ENCODE measurements at regions not wholly inside any gene's neighbourhood (a gene's known extent, or its start where the extent isn't known, plus 50 kb on each side); places are given as distances from the start of the nearest gene placed in this dataset.

DNA sequence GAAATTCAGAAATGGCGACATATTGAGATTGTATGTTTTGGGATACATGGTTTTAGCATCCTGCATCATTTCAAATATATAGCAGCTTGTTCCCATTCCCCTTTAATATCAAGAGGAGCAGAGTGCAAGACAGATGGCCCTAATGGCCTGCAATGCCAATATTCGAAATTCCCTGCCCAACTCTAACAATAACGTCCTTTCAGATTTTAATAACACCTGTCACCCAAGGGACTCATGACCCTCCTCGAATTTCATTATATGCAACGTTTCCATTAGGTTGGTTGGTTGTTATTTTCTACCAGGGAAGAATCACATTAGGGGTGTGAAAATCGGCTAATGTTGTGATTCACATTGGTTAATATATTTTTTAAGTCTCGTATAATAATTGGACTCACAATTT is 170.0 kb downstream of the TNFSF13B start:
- no peaks in the 10 kb centered on the region for H3K36me3 Mint-ChIP-seq (ENCODE audit: low read depth)
- ChIA-PET POLR2A (no interaction called here), CTCF (no interaction called here)
- DNase-seq (no peak), ATAC-seq (no peak)
- no peak overlapping the region for H3K4me3 Mint-ChIP-seq
- no peak overlapping the region for H3K27ac Mint-ChIP-seq
- intact Hi-C loops (cut with DNase I, micrococcal nuclease), result no loop called here
- peaks cover 5% of the 10 kb centered on the region for H3K27me3 Mint-ChIP-seq
- H3K9me3 Mint-ChIP-seq (ENCODE audit: low read depth), result peaks cover under 1% of the 10 kb centered on the region
- H3K4me1 Mint-ChIP-seq, result no peaks in the 10 kb centered on the region

DNA sequence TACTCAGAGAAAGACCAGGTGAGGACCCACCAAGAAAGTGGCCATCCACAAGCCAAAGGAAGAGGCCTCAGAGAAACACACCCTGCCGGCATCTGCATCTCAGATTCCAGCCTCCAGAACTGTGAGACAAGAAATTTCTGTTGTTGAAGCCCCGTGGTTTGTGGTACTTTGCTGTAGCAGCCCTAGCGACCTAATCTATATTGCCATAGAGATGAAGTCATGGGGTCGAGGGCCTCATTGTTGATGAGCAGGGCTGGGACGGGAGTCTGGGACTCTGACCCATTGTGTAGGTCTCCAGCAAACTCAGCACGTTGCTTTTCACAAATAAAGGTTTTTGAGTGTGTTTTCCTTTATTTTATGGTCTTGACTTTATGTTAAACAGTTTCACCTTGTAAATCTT is 174.9 kb downstream of the TNFSF13B start:
- ChIA-PET CTCF (no interaction called here), POLR2A (no interaction called here)
- ATAC-seq (no peak), DNase-seq (no peak)
- intact Hi-C loops (cut with DNase I, micrococcal nuclease), result no loop called here
- H3K4me3 Mint-ChIP-seq, result no peak overlapping the region
- H3K27me3 Mint-ChIP-seq, result peaks cover 2% of the 10 kb centered on the region
- H3K9me3 Mint-ChIP-seq (ENCODE audit: low read depth), result no peaks in the 10 kb centered on the region
- H3K36me3 Mint-ChIP-seq (ENCODE audit: low read depth), result no peaks in the 10 kb centered on the region
- H3K27ac Mint-ChIP-seq, result no peak overlapping the region
- H3K4me1 Mint-ChIP-seq, result no peaks in the 10 kb centered on the region

DNA sequence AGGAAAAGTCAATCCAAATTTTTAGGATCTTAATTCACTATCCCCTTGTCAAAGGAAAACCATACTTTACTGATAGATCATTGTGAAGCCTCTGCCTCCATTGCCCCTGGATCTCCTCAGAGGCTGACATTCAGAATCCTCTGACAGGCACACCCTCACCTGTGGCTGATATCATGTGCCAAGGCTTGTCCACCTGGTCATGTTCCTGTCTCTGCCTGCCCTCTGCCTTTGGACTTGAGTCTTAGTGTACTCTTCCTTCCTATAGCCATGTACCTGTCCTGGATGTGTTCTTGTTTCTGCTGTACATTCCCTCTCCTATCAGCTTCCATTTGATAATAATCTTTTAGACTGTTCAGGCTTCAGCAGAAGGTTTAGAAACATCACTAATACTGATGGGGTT is 179.4 kb downstream of the TNFSF13B start:
- Mint-ChIP-seq H3K4me1 (no peaks in the 10 kb centered on the region), H3K4me3 (no peak overlapping the region), H3K27ac (no peak overlapping the region), H3K36me3 (ENCODE audit: low read depth) (no peaks in the 10 kb centered on the region), H3K9me3 (ENCODE audit: low read depth) (peaks cover 2% of the 10 kb centered on the region), H3K27me3 (peaks cover 2% of the 10 kb centered on the region)
- CTCF ChIA-PET, result no interaction called here
- no peak for ATAC-seq
- POLR2A ChIA-PET, result no interaction called here
- DNase-seq, result no peak
- intact Hi-C loops (cut with DNase I, micrococcal nuclease), result no loop called here

DNA sequence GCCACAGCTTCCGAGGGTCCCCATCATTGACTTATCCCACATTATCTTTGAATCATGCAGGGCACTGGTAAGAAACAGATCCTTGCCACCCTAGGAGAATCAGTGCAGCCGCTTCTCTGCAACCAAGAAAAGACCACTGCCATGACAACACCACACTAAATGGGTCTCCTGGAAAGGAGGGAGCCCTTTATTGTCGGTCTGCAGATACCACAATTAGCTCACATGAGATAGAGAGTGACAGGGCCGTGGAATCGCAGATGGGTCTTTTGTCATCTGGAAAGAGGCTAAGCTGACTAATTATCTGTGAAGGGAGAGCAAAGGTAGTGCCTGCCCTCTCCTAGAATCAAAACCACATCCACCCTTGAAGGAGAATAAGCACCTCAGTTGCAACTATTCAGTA is 178.3 kb upstream of the MYO16 start:
- POLR2A ChIA-PET, result no interaction called here
- no peaks in the 10 kb centered on the region for H3K4me1 Mint-ChIP-seq
- H3K9me3 Mint-ChIP-seq (ENCODE audit: low read depth), result peaks cover 2% of the 10 kb centered on the region
- H3K27me3 Mint-ChIP-seq, result peaks cover 2% of the 10 kb centered on the region
- no peaks in the 10 kb centered on the region for H3K36me3 Mint-ChIP-seq (ENCODE audit: low read depth)
- intact Hi-C loops (cut with DNase I, micrococcal nuclease), result no loop called here
- CTCF ChIA-PET, result no interaction called here
- DNase-seq, result no peak
- H3K27ac Mint-ChIP-seq, result no peak overlapping the region
- ATAC-seq, result no peak
- H3K4me3 Mint-ChIP-seq, result no peak overlapping the region

DNA sequence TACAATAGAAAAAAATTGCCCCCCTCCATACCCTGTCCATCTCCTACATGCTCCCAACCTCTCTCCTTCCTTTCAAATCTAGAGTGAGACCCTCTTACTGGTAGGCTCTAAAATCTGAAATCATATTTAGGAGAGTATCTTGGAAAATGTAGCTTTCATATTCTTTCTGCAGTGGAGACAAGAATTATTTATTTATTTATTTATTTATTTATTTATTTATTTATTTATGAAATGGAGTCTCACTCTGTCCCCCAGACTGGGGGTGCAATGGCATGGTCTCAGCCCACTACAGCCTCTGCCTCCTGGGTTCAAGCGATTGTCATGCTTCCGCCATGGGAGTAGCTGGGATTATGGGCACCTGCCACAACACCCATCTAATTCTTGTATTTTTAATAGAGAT is 174.1 kb upstream of the MYO16 start:
- no peaks in the 10 kb centered on the region for H3K4me1 Mint-ChIP-seq
- intact Hi-C loops (cut with DNase I, micrococcal nuclease), result no loop called here
- CTCF ChIA-PET, result no interaction called here

DNA sequence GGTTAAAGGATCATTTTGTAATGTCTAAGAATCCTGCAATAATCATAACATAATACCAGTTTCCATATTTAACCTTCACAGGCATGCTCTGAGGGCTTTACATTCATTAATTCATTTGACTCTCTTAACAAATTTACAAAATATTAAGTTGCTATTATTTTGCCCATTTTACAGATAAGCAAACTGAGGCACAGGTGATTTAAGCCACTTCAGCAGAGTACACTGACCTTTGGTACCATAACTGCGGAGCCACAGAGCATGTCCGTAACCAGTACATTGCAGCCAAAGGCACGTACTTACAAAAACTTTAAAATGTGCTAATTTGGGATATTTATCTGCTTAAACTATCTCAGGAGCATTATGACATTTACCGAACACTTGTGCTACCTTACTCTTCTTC is 169.4 kb upstream of the MYO16 start:
- DNase-seq (no peak), ATAC-seq (no peak)
- POLR2A ChIA-PET, result no interaction called here
- Mint-ChIP-seq H3K27me3 (peaks cover 3% of the 10 kb centered on the region), H3K4me3 (no peak overlapping the region), H3K9me3 (ENCODE audit: low read depth) (peaks cover 4% of the 10 kb centered on the region), H3K27ac (no peak overlapping the region), H3K4me1 (peaks cover 3% of the 10 kb centered on the region), H3K36me3 (ENCODE audit: low read depth) (no peaks in the 10 kb centered on the region)
- intact Hi-C loops (cut with DNase I, micrococcal nuclease), result no loop called here
- CTCF ChIA-PET, result interaction anchor here (0.6 kb wide), 1 partner anchor 810 kb away, joined by 5 read pairs; no protein-coding TSS in a partner anchor

More for the DNA sequence above, 174.1 kb upstream of the MYO16 start:
- POLR2A ChIA-PET, result no interaction called here
- H3K9me3 Mint-ChIP-seq (ENCODE audit: low read depth), result peaks cover 6% of the 10 kb centered on the region
- peaks cover 1% of the 10 kb centered on the region for H3K27me3 Mint-ChIP-seq
- no peaks in the 10 kb centered on the region for H3K36me3 Mint-ChIP-seq (ENCODE audit: low read depth)
- no peak overlapping the region for H3K4me3 Mint-ChIP-seq
- ATAC-seq, result no peak
- H3K27ac Mint-ChIP-seq, result no peak overlapping the region
- DNase-seq, result no peak

DNA sequence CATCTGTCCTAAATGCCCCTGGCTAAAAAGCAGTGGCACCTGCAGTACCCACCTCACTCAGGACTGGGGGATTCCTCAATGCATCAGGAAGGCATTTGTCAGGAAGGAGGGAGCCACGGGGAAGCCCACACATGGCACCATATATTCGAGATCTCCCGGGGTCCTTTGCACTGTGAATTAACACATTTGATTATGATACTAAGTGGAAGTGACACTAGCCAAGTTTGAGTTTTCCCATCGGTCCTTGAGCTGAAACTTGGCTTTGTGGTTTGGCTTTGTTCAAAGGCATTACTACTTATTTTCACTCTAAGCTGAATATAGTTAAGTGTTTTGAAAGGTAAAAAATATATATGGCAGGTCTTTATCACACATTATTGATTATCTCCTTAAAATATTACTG is 168.7 kb upstream of the MYO16 start:
- intact Hi-C loops (cut with DNase I, micrococcal nuclease), result no loop called here
- H3K27ac Mint-ChIP-seq, result no peak overlapping the region
- H3K27me3 Mint-ChIP-seq, result peaks cover 3% of the 10 kb centered on the region
- DNase-seq (no peak), ATAC-seq (no peak)
- H3K4me1 Mint-ChIP-seq, result peaks cover 3% of the 10 kb centered on the region
- no peak overlapping the region for H3K4me3 Mint-ChIP-seq
- no peaks in the 10 kb centered on the region for H3K36me3 Mint-ChIP-seq (ENCODE audit: low read depth)
- ChIA-PET POLR2A (no interaction called here), CTCF (interaction anchor here (0.6 kb wide), 1 partner anchor 50 kb away, joined by 3 read pairs; no protein-coding TSS in a partner anchor)
- peaks cover 4% of the 10 kb centered on the region for H3K9me3 Mint-ChIP-seq (ENCODE audit: low read depth)

DNA sequence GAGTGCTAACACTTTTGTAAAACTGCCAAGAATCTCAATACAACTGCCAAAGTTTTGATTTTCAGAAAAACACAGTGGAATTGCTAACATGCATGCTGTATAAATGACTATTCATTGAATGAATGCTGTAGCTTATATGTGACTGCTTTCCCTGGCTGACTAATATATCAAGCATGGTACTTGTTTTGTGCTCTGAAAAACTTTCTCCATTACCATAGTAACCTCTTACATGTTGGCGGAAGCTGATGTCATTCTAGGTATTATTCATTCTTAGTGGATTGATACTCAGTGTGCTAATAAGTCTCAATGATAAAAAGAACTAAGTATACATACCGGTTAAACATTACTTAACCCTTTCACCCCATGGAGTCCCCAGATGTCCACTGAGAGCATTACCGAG is 166.1 kb upstream of the MYO16 start:
- no peaks in the 10 kb centered on the region for H3K36me3 Mint-ChIP-seq (ENCODE audit: low read depth)
- peaks cover 3% of the 10 kb centered on the region for H3K4me1 Mint-ChIP-seq
- peaks cover 3% of the 10 kb centered on the region for H3K27me3 Mint-ChIP-seq
- peaks cover 1% of the 10 kb centered on the region for H3K9me3 Mint-ChIP-seq (ENCODE audit: low read depth)
- H3K27ac Mint-ChIP-seq, result no peak overlapping the region
- intact Hi-C loops (cut with DNase I, micrococcal nuclease), result no loop called here
- DNase-seq (no peak), ATAC-seq (peak; percentile 80)
- no peak overlapping the region for H3K4me3 Mint-ChIP-seq
- ChIA-PET CTCF (no interaction called here), POLR2A (interaction anchor here (0.6 kb wide), 1 partner anchor 132 kb away, joined by 3 read pairs; no protein-coding TSS in a partner anchor)

DNA sequence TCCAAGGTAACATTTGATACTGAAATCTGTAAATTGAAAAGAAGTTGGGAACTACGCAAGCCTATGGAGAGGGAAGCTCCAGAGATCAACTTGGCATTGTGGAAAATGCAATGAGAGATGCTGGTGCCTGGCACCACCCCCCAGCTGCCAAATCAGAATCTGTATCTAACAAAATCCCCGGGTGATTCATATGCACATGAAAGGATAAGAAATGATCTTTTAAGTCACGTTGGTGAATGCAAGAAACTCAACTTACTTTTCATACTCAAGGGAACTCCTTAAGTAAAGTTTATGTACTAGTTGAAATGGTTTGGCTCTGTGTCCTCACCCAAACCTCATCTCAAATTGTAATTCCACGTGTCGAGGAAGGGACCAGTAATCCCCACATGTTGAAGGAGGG is 158.5 kb upstream of the MYO16 start:
- Mint-ChIP-seq H3K9me3 (ENCODE audit: low read depth) (peaks cover 1% of the 10 kb centered on the region), H3K27me3 (peaks cover 2% of the 10 kb centered on the region), H3K36me3 (ENCODE audit: low read depth) (peaks cover 5% of the 10 kb centered on the region), H3K4me3 (no peak overlapping the region), H3K27ac (no peak overlapping the region), H3K4me1 (peaks cover 4% of the 10 kb centered on the region)
- ChIA-PET CTCF (interaction anchor here (1.1 kb wide), 1 partner anchor 10 kb away, joined by 4 read pairs; no protein-coding TSS in a partner anchor), POLR2A (no interaction called here)
- no peak for ATAC-seq
- intact Hi-C loops (cut with DNase I, micrococcal nuclease), result no loop called here
- DNase-seq, result no peak

DNA sequence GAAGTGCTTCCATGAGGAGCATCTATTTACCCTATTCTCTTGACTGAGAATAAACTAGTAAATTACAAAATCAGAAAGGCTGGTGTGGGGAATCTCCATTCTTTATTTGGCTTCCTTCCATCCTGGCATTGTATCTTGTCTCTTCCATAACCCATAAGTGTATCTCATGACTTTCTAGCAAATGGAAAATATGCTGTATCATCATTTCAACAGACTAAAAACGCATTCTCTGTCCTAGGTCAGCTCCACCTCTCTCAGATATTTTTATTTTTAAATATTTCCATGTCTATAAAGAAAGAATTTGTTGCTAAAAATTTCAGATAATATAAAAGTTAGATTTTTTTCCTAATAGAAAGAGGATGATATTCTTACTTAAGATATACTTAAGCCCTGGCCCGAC is 154.2 kb upstream of the MYO16 start:
- intact Hi-C loops (cut with DNase I, micrococcal nuclease), result no loop called here
- POLR2A ChIA-PET, result no interaction called here
- no peak overlapping the region for H3K4me3 Mint-ChIP-seq
- H3K4me1 Mint-ChIP-seq, result peaks cover 3% of the 10 kb centered on the region
- no peak overlapping the region for H3K27ac Mint-ChIP-seq
- CTCF ChIA-PET, result no interaction called here
- DNase-seq (no peak), ATAC-seq (no peak)
- peaks cover 5% of the 10 kb centered on the region for H3K36me3 Mint-ChIP-seq (ENCODE audit: low read depth)
- H3K9me3 Mint-ChIP-seq (ENCODE audit: low read depth), result no peaks in the 10 kb centered on the region
- peaks cover 2% of the 10 kb centered on the region for H3K27me3 Mint-ChIP-seq

DNA sequence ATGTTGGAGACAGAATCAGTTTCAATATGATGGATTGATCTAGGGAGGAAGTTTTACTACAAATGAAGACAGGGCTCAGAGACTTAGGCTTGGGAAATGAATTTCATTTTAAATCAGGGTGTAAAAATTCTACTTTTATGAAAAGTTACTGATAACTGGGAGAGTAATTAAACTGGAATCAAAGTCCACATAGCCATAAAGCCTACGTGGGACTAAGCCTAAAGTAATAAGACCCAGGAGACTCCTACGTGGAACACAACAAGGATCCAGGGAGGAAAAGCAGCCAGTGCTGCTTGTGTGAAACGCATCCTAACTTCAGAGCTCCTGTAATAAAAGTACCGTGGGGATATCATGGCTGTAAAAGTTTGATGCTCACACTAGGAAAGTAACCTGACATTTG is 152.0 kb upstream of the MYO16 start:
- intact Hi-C loops (cut with DNase I, micrococcal nuclease), result no loop called here
- ATAC-seq, result no peak
- Mint-ChIP-seq H3K9me3 (ENCODE audit: low read depth) (no peaks in the 10 kb centered on the region), H3K27ac (no peak overlapping the region), H3K4me3 (no peak overlapping the region), H3K4me1 (no peaks in the 10 kb centered on the region), H3K27me3 (peaks cover 2% of the 10 kb centered on the region), H3K36me3 (ENCODE audit: low read depth) (no peaks in the 10 kb centered on the region)
- DNase-seq, result no peak
- POLR2A ChIA-PET, result no interaction called here
- CTCF ChIA-PET, result interaction anchor here (0.7 kb wide), 1 partner anchor 62 kb away, joined by 3 read pairs; no protein-coding TSS in a partner anchor

DNA sequence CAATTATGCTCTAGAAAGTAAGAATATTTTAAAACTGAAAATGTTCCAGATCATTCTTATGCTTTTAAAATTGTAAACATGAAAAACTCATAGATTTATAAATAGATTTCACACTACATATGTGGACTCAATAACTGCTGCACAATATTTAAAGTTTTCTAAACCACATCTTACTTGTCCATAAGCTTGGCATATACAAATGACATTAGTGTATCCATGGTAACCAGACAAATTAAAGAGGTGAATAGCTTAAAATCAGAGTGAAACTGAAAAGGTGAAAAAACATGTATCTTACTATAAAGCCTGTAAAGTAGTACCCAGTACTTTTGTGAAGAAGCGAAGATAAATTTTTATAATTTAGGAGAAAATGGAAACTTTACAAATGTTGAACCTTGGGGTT is 151.2 kb upstream of the MYO16 start:
- Mint-ChIP-seq H3K9me3 (ENCODE audit: low read depth) (no peaks in the 10 kb centered on the region), H3K27ac (no peak overlapping the region), H3K36me3 (ENCODE audit: low read depth) (no peaks in the 10 kb centered on the region), H3K4me1 (no peaks in the 10 kb centered on the region), H3K27me3 (peaks cover 2% of the 10 kb centered on the region), H3K4me3 (no peak overlapping the region)
- intact Hi-C loops (cut with DNase I, micrococcal nuclease), result no loop called here
- POLR2A ChIA-PET, result no interaction called here
- CTCF ChIA-PET, result no interaction called here
- no peak for ATAC-seq
- no peak for DNase-seq

DNA sequence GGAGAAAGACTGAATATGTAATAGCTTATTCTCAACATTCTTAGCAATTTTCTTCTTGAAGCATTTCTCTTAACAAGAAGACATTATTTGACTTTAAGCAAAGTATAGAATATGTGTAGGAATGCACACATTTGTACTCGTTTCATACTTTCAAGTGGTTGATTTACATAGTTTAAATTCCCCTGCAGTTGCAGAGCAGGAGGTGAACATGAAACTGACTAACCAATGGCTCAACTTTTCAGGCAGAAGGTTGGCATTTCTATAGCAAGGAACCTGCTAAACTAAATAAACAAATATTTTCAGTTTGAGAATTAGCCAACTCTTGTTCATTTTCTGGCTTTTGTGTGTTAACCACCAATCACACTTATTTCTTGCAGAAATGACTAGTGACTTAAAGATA is 145.4 kb upstream of the MYO16 start:
- Mint-ChIP-seq H3K4me3 (no peak overlapping the region), H3K9me3 (ENCODE audit: low read depth) (no peaks in the 10 kb centered on the region), H3K27ac (no peak overlapping the region), H3K36me3 (ENCODE audit: low read depth) (no peaks in the 10 kb centered on the region), H3K4me1 (no peaks in the 10 kb centered on the region), H3K27me3 (peaks cover 4% of the 10 kb centered on the region)
- POLR2A ChIA-PET, result no interaction called here
- CTCF ChIA-PET, result no interaction called here
- intact Hi-C loops (cut with DNase I, micrococcal nuclease), result no loop called here
- ATAC-seq (no peak), DNase-seq (no peak)
